B cell (primary cell): ENCODE measurements at regions not wholly inside any gene's neighbourhood (a gene's known extent, or its start where the extent isn't known, plus 50 kb on each side); places are given as distances from the start of the nearest gene placed in this dataset.

Experiments
- ATAC-seq: fragments of 200-7000 bp; cut with Tn5 transposase; one replicate; pipeline ENCODE4 v1.10.0; 2021; ENCODE audit warnings: low read depth, mild to moderate bottlenecking, moderate number of reproducible peaks, moderate library complexity
- CTCF ChIA-PET: fragments of 350-600 bp; sonication (Branson Sonifier 250); formaldehyde crosslinking; loops from one replicate; lab custom pipeline; 2021; ENCODE audit warnings: antibody characterized with exemption, inconsistent platforms; lab: Charles Lee
- POLR2A ChIA-PET: fragments of 350-600 bp; sonication (Branson Sonifier 250); formaldehyde crosslinking; loops from one replicate; lab custom pipeline; 2021; ENCODE audit warnings: antibody characterized with exemption; lab: Charles Lee
- DNase-seq: peaks from one replicate; pipeline ENCODE4 v3.0.0; 2013
- H2AFZ ChIP-seq: 2 replicates; pipeline ENCODE4 v1.6.1; 2012; ENCODE audit warnings: mild to moderate bottlenecking, low read depth, low read length; ENCODE audit not compliant: insufficient read depth, poor library complexity, severe bottlenecking
- H3K27ac ChIP-seq, 2 donors: 1 replicate in 1 of 2; 2 replicates in 1 of 2; pipeline ENCODE4 v1.5.1; 2012 to 2013; ENCODE audit warnings: low read length in 2 of 2, mild to moderate bottlenecking in 2 of 2, moderate library complexity in 1 of 2
- H3K27me3 ChIP-seq, 4 experiments: fragments of 200-600 bp in 1 of 4; sonication (generic) in 1 of 4; replicated peaks in 1 of 4; 1 replicate in 2 of 4; 2 replicates in 2 of 4; pipeline versions ENCODE4 v1.6.1 to v1.7.0; 2013 to 2016; ENCODE audit warnings: low read length in 3 of 4, mild to moderate bottlenecking in 2 of 4, mixed read lengths in 1 of 4, moderate library complexity in 1 of 4; ENCODE audit not compliant: insufficient read depth in 4 of 4, control insufficient read depth in 3 of 4; ENCODE audit errors: control extremely low read depth in 1 of 4
- H3K36me3 ChIP-seq, 2 experiments: replicated peaks in 1 of 2; 1 replicate in 1 of 2; 2 replicates in 1 of 2; pipeline versions ENCODE4 v1.6.1 to v1.7.1; 2013; ENCODE audit warnings: low read length in 1 of 2; ENCODE audit not compliant: insufficient read depth in 2 of 2, control insufficient read depth in 1 of 2; ENCODE audit errors: control extremely low read depth in 1 of 2, extremely low read depth in 1 of 2
- H3K4me1 ChIP-seq, 2 donors: fragments of 200-600 bp in 1 of 2; sonication (generic) in 1 of 2; 1 replicate in 1 of 2; 2 replicates in 1 of 2; pipeline versions ENCODE4 v1.5.1 to v1.6.1; 2013 to 2017; ENCODE audit warnings: low read length in 2 of 2; ENCODE audit not compliant: control insufficient read depth in 2 of 2, insufficient read depth in 2 of 2
- H3K4me2 ChIP-seq: replicated peaks from 2 replicates; pipeline ENCODE3; 2012; ENCODE audit warnings: mild to moderate bottlenecking, low read depth, low read length; ENCODE audit not compliant: poor library complexity, severe bottlenecking
- H3K4me3 ChIP-seq, 5 experiments: fragments of 200-600 bp in 1 of 5; sonication (generic) in 1 of 5; 1 replicate in 3 of 5; 2 replicates in 2 of 5; pipeline versions ENCODE4 v1.5.1 to v1.7.0; 2011 to 2016; ENCODE audit warnings: low read length in 4 of 5, mild to moderate bottlenecking in 4 of 5, low read depth in 2 of 5, control low read depth in 1 of 5, moderate library complexity in 1 of 5; ENCODE audit not compliant: insufficient read depth in 1 of 5; ENCODE audit errors: control extremely low read depth in 1 of 5, extremely low read depth in 1 of 5
- H3K79me2 ChIP-seq: fragments of 200-600 bp; sonication (generic); one replicate; pipeline ENCODE4 v1.6.0; 2016; ENCODE audit warnings: low read length; ENCODE audit not compliant: control insufficient read depth, insufficient read depth
- H3K9ac ChIP-seq: fragments of 200-600 bp; sonication (generic); 2 replicates; pipeline ENCODE4 v1.6.1; 2017; ENCODE audit warnings: mild to moderate bottlenecking, low read length, moderate library complexity
- H3K9me3 ChIP-seq, 3 donors: one replicate each; pipeline versions ENCODE4 v1.6.1 to v1.7.1; 2013; ENCODE audit warnings: low read length in 2 of 3; ENCODE audit not compliant: control insufficient read depth in 2 of 3, insufficient read depth in 1 of 3; ENCODE audit errors: control extremely low read depth in 1 of 3
- H4K20me1 ChIP-seq: 2 replicates; pipeline ENCODE4 v1.6.0; 2012; ENCODE audit warnings: mild to moderate bottlenecking, low read length; ENCODE audit not compliant: insufficient read depth, control insufficient read depth, poor library complexity, severe bottlenecking
- H3K27ac Mint-ChIP-seq: one replicate; pipeline ENCODE4 v1.8.0; 2021; ENCODE audit warnings: mixed read lengths
- H3K27me3 Mint-ChIP-seq: one replicate; pipeline ENCODE4 v1.8.0; 2021; ENCODE audit warnings: mixed read lengths
- H3K4me1 Mint-ChIP-seq: one replicate; pipeline ENCODE4 v1.8.0; 2021; ENCODE audit warnings: mixed read lengths
- H3K4me3 Mint-ChIP-seq: one replicate; pipeline ENCODE4 v1.8.0; 2021; ENCODE audit warnings: mixed read lengths
- H3K9me3 Mint-ChIP-seq: one replicate; pipeline ENCODE4 v1.8.0; 2022; ENCODE audit warnings: mixed read lengths; ENCODE audit not compliant: insufficient read depth
- EZH2 ChIP-seq: IDR thresholded peaks from 2 replicates; pipeline ENCODE4 v1.6.1; 2012; ENCODE audit warnings: borderline replicate concordance, low read depth, mild to moderate bottlenecking, moderate library complexity, low read length; ENCODE audit not compliant: insufficient read depth, poor library complexity, severe bottlenecking
- WGBS: methylation state at CpG from one replicate; pipeline ENCODE4 v1.1.5; 2013; ENCODE audit warnings: missing lambda C conversion rate; ENCODE audit not compliant: insufficient coverage; 5-methylcytosine and 5-hydroxymethylcytosine counted together
- intact Hi-C: fragments of 100-400 bp; cut with micrococcal nuclease; formaldehyde crosslinking; loops from one replicate; pipeline ENCODE4 v1.10.0; 2022
- TF ChIP-seq, protein P1 (sequence below): fragments of 200-600 bp; IDR thresholded peaks from one replicate; pipeline ENCODE4 v1.8.0; 2022; ENCODE audit warnings: antibody characterized with exemption, mild to moderate bottlenecking

DNA sequence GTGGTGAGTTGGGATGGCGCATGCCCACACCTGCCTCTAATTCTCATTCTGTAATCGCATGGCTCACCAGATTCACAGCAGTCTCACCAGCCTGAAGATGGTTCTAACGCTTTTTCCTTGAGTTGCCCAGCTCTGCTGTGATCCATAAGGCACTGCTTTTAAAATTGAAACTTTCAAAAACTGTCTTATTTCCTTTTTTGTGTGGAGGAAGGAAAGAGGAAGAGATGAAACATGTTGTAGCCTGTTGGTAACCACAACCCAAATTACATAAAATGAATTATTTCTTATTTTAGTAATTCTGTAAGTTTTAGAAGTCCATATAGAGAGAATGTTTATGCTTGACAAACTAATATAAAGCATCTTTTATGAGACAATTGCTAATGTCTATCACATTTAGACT is 165.4 kb downstream of the RBM43 start:
- POLR2A ChIA-PET, result no interaction called here
- Histone ChIP-seq H3K27ac (no peak overlapping the region), H2AFZ (no peak overlapping the region), H3K36me3 (no peaks in the 10 kb centered on the region), H3K4me2 (no peak overlapping the region), H4K20me1 (no peaks in the 10 kb centered on the region), H3K27me3 (no peaks in the 10 kb centered on the region), H3K9me3 (no peaks in the 10 kb centered on the region), H3K4me3 (no peak overlapping the region), H3K79me2 (no peaks in the 10 kb centered on the region), H3K9ac (no peak overlapping the region), H3K4me1 (no peaks in the 10 kb centered on the region)
- H3K27ac Mint-ChIP-seq, result no peak overlapping the region
- H3K27me3 Mint-ChIP-seq, result no peaks in the 10 kb centered on the region
- no peaks in the 10 kb centered on the region for H3K9me3 Mint-ChIP-seq
- no peaks in the 10 kb centered on the region for H3K4me1 Mint-ChIP-seq
- DNase-seq (no peak), ATAC-seq (no peak)
- CTCF ChIA-PET, result no interaction called here
- intact Hi-C loops, result no loop called here
- TF ChIP-seq EZH2, result no peak
- TF ChIP-seq, protein P1, sequence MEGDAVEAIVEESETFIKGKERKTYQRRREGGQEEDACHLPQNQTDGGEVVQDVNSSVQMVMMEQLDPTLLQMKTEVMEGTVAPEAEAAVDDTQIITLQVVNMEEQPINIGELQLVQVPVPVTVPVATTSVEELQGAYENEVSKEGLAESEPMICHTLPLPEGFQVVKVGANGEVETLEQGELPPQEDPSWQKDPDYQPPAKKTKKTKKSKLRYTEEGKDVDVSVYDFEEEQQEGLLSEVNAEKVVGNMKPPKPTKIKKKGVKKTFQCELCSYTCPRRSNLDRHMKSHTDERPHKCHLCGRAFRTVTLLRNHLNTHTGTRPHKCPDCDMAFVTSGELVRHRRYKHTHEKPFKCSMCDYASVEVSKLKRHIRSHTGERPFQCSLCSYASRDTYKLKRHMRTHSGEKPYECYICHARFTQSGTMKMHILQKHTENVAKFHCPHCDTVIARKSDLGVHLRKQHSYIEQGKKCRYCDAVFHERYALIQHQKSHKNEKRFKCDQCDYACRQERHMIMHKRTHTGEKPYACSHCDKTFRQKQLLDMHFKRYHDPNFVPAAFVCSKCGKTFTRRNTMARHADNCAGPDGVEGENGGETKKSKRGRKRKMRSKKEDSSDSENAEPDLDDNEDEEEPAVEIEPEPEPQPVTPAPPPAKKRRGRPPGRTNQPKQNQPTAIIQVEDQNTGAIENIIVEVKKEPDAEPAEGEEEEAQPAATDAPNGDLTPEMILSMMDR, result no peak
- 58% methylated on average over 2 of the region's 3 CpGs for WGBS
- H3K4me3 Mint-ChIP-seq, result no peak overlapping the region

GRCh38 chr2:151095463-151095862 is 166.2 kb downstream of the RBM43 start:
- H3K4me3 ChIP-seq, result no peak overlapping the region
- CTCF ChIA-PET, result interaction anchor here (0.6 kb wide), 1 partner anchor 143 kb away, joined by 3 read pairs; no protein-coding TSS in a partner anchor
- intact Hi-C loops, result no loop called here
- H3K4me2 ChIP-seq, result no peak overlapping the region
- H3K79me2 ChIP-seq, result no peaks in the 10 kb centered on the region
- H3K9ac ChIP-seq, result no peak overlapping the region
- POLR2A ChIA-PET, result no interaction called here
- Mint-ChIP-seq H3K27me3 (no peaks in the 10 kb centered on the region), H3K27ac (no peak overlapping the region), H3K4me1 (no peaks in the 10 kb centered on the region), H3K4me3 (no peak overlapping the region), H3K9me3 (no peaks in the 10 kb centered on the region)
- no peak overlapping the region for H3K27ac ChIP-seq
- no peaks in the 10 kb centered on the region for H3K27me3 ChIP-seq
- TF ChIP-seq, protein P1, result no peak
- TF ChIP-seq EZH2, result no peak
- DNase-seq (no peak), ATAC-seq (no peak)
- no peaks in the 10 kb centered on the region for H3K9me3 ChIP-seq
- H4K20me1 ChIP-seq, result no peaks in the 10 kb centered on the region
- H2AFZ ChIP-seq, result no peak overlapping the region
- 32% methylated on average over 2 of the region's 3 CpGs for WGBS
- no peaks in the 10 kb centered on the region for H3K36me3 ChIP-seq
- H3K4me1 ChIP-seq, result no peaks in the 10 kb centered on the region
